GM21526 (cell line): ENCODE measurements at regions not wholly inside any gene's neighbourhood (a gene's known extent, or its start where the extent isn't known, plus 50 kb on each side); places are given as distances from the start of the nearest gene placed in this dataset.
A peak's percentile ranks its signal among the peaks of the same experiment; 100 is the strongest.

Experiments
- ATAC-seq: cut with Tn5 transposase; IDR thresholded peaks from one replicate; pipeline ENCODE4 v1.9.1; 2021; ENCODE audit warnings: moderate library complexity; ENCODE audit not compliant: unreplicated experiment, low FRiP score

DNA sequence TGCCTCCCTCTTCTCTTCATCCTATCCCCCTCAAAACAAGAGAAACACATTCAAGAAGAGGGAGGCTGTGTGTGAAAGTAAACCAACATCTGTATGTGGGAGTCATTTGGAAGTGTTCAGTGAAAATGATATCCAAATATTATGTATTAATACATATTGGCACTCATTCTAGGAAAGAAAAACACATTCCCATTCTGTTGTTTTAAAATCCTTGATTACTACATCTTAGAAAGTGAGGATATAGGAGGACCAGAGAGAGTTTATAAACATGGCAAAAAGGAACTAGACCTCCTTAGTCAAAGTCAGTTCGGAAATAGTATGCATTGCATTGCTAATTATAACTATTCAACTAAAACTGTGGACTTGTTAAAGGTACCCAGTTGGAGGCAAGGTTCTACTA, 786.6 kb downstream of the ADGRL2 start:
- no peak for ATAC-seq

DNA sequence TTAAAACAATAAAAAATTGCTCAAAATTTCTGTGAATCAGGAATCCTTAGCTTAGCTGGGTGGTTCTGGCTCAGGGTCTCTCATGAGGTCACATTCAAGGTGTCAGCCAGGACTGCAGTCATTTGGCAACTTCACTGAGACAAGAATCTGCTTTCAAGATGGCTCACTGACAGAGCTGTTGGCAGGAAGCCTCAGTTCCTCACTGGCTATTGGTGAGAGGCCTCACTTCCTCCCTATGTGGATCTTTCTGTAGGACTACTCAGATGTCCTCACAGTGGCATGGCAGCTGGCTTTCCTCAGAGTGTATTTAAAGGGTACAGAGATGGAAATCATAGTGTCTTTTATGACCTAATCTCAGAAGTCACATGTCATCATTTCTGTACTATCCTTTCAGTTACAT, 785.7 kb downstream of the ADGRL2 start:
- ATAC-seq, result peak; percentile 84

DNA sequence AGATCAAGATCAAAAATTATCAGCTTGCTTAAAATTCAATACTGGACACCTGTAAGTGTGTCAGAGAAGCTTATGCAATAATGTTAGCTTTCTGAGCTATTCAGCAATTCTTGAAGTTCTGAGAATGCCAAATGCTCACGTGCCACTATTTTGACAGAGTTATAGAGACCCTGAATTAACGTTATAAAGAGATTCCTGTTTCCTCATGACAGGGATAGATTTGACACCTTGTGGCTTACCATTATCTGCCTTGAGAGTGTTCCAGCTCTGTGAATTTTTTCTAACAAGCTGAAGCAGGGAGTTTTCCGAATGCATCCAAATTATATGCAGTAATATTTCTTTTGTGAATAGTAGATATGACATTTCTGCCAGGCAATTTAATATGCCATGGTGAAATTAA, 781.6 kb downstream of the ADGRL2 start:
- no peak for ATAC-seq

DNA sequence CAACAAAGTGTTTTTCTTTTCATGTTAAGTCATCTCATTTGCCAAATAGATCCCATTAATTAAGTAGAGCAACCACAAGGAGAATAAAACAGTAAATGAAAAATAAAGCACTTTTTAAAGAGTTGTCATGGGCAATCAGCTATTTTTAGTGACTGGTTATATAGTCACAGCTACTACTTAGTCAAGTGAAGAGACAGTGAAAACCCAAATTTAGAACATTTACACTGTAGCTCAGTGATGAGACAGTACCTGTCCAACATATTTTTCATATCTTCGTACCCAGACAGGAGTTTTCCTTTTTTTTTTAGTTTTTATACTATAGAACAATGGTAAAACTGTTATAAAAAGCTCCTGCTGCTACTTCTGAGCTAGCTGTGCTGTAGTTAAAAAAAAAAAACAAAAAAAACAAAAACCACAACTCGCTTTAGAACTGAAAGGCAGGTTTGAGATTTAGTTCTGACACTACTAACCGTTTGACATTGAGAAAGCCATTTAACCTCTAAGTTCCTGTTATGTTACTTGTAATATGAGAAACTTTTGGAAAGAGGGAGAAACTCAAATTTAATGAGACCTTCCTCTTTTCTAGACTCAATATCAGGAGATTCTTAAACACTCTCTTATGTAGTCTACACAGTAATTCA, 777.5 kb downstream of the ADGRL2 start:
- peak; percentile 53 for ATAC-seq

DNA sequence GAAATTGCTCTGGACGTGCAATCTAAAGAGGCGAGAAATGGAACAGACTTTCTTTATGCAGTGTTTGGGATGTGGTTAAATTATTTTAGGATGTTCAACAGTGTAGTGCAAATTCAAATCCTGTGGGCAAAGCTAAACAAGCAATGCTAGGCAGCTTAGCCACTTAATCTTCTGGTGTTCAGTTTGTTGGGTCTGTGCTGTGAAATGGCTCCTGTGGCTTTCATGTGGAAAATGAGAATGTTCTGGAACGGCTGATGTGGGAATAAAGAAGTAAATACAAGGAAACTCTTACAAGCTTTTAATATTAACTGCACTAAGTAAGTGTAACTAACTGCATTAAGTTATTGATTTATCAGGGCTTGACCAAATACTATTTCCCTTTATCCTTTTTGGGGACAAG, 766.6 kb downstream of the ADGRL2 start:
- ATAC-seq, result no peak

DNA sequence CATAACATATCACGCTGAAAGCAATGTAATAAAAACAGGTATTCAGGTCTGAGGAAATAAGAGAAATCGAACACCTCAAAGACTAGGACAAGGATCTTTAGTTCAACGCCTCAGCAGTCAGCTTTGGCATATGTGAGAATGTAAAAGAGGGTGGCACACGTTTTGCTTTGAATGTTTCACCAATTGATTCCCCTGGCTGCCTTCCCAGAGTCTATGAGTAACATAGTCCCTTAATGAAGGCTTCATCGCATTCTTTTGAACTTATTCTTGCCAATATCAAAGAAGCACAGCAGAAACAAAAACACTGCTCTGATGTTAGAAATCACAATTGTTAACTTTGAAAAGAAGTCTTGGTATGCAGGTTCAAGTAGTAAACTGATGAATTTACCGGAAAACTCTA, 764.8 kb downstream of the ADGRL2 start:
- no peak for ATAC-seq

DNA sequence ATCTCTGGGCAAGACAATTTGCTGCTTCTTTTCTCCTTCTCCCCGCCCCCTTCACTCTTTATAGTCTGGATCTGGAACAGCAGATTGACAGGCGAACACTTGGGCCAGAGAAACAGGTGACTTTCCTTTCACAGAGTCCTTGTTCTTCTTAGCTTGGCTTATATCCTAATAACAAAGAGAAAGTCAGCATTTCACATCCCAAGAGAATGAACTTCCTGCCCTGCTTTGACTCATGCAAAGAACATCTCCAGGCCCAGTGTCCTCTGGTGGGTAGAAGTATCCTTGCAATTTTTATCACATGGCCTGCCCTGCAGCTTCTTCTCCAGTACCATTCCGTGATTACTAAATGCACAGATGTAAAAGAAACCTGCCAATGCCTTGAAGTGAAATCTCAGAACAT, 764.4 kb downstream of the ADGRL2 start:
- ATAC-seq, result no peak

DNA sequence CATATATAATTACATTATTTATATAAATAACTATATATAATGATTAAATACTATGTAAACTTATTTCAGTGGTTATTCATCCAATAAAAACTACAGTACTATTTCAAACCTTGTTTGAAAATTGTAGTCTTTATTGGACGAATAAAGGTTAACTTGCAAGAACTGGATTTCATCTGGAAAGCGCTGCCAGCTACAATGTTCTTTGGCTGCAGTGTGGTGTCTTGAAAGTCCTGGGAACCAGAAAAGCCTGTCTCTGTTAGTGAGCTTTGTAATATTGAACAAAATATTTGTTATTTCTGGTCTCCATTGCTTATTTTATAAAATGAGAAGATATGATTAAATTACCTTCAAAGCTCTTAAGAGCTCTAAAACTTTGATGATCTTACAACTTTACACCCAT, 763.6 kb downstream of the ADGRL2 start:
- ATAC-seq, result no peak

DNA sequence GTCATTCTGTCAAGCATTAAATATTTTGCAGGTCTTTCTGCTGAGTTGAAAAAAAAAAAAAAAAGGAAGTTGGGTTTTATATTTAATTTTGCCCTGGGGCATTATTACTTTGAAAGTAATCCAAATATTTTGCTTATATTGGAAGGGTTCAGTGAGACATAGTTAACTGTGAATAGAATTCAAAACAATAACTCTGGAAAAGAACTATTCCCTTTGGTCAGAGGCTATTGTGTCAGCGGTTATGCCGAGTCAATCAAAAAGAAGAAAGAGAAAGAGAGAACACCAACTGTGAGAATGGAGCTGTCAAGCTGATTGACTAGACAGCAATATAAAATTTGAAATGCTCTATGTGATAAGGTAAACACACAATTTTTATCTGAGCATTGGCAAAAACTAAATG, 761.7 kb downstream of the ADGRL2 start:
- ATAC-seq, result no peak

DNA sequence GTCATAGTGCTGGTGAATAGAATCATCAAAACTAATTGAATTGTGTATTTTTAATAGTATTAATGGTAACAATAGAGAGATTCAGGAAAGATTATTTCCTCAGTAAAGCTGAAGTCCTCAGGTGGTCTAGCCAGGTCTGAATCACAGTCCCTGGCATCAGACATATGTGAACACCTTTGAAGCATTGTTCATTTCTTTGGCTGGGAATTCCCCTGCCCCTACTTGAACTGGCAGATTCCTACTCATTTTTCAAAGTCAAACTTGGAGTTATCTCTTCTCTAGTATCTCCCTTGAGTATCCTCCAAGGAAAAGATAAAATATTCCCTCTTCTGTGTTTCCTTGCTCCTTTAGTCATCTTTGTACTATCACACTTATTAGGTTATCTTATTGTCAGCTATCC, 759.8 kb downstream of the ADGRL2 start:
- ATAC-seq, result no peak

DNA sequence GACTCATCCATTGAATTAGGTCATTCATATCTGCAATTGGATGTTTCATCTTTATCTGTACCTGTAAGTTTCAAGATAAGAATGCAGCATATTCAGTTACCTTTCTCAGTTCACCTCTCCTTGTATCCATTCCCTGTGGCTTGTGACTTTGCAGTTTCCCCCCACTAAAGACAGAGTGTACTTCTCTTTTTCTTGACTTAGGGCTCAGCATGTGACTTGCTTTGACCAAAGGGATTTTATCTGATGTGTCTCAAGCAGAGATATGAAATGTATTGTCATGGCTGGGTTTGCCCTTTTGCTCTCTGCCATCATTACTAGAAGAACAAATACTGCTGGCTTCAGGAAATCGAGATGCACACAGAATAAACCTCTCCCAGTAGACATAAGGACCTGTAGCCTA, 754.8 kb downstream of the ADGRL2 start:
- ATAC-seq, result no peak

DNA sequence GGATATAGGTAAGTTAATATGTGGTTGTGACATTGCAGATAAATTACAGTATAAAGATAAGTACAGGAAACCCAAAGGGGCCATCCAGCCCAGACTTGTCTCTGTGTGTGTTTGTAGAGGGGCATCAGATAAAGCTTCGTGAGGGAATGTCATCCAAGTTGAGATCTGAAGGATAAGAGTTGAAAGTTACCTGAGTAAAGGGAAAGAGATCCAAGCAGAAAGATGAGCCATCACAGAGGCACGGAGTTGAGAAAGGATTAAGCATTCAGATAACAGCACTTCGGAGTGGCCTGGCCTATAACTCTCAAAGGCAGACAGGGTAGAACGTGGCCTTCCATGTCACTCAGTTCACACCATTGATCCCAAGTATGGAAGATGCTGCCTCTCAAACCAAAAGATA, 749.1 kb downstream of the ADGRL2 start:
- no peak for ATAC-seq

DNA sequence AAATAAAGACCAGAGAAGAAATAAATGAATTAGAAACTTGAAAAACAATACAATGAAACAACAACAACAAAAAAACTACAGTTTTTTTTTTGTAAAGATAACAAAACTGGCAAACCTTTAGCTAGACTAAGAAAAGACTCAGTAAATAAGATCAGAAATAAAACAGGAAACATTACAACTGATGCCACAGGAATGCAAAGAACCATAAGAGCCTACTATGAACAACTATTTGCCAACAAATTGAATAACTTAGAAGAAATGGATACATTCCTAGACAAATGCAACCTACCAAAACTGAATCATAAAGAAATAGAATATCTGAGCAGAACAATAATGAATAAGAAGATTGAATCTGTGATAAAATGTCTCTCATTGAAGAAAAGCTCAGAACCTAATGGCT, 742.0 kb downstream of the ADGRL2 start:
- ATAC-seq, result no peak

DNA sequence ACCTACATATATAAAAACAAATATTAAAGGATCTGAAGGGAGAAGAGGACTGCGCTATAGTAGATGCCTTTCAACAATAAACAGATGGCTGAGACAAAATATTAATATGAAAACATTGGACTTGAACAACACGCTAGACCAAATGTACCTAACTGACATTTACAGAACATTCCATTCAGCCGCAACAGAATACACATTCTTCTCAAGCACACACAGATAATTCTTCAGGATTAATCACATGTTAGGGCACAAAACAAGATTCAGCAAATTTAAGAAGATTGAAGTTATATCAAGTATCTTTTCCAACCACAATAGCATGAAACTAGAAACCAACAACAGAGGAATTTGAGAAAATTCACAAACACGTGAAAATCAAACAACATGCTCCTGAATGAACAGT, 741.4 kb downstream of the ADGRL2 start:
- ATAC-seq, result no peak

DNA sequence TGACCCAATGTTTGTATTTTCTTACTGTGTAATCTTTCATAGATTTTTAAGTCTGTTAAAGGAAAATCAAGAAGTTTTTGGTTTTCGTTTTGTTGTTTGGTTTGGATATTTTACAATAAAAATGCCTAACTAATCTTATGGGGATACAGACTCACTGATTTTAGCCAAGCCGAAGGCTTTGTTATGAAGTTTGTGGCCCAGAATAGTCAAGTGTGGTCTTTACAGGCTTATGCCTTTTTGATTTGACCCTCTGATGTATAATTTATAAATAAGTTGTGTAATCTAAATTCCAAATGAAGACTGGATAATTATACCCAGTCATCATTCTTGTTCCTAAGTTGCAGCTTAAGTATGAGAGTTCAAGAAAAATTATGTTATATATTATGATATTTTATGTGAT, 739.3 kb downstream of the ADGRL2 start:
- no peak for ATAC-seq

DNA sequence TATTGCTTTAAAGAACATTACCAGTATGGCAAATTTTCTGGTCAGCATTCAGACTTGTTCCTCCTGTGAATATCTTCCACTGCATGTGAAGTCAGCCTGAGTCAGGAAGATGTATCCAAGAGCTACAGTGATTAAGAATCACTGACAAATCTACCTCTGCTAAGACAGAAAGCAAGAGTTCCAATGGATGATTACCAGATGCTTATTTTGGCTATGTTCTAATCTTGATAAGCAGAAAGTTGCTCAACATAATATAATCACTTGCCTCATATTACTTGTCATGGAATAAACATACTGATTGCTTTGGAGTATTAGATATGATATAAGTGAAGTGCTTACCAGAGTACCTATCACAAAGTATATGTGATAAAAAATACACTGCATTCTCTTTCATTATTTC, 738.1 kb downstream of the ADGRL2 start:
- ATAC-seq, result no peak

DNA sequence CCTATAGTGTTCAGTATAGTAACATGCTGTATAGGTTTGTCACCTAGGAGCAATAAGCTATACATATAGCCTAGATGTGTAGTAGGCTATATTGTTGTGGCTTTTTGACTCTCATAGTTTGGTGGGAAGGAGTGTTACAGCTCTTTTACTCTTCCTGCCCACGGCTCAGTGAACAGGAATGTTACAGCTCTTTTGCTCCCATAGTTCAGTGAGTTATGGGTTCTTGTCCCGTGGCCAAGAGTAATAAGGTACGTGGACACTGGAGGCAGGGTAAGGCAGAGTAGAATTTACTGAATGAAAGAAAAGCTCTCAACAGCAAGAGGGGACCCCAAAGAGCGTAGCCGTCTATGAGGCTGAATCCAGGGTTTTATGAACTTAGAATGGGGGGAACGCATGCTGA, 734.3 kb downstream of the ADGRL2 start:
- no peak for ATAC-seq

DNA sequence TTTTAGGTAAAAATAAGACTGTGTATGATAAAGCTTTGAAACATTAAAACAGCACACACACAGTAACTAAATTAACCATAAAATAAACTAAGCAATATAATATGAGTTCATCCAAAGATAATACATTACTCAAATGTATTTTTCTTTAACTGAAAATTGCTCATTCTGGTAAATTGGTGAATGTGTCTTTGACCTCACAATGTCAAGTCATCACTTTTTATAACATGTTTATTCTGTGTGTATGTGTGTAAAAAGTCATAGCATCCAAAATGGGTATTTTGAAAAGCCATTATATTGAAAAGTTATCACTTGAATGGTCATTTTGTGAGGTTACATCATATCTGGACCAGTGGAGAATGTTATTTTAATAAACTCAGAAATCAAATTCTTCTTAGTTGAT, 724.6 kb downstream of the ADGRL2 start:
- ATAC-seq, result no peak

DNA sequence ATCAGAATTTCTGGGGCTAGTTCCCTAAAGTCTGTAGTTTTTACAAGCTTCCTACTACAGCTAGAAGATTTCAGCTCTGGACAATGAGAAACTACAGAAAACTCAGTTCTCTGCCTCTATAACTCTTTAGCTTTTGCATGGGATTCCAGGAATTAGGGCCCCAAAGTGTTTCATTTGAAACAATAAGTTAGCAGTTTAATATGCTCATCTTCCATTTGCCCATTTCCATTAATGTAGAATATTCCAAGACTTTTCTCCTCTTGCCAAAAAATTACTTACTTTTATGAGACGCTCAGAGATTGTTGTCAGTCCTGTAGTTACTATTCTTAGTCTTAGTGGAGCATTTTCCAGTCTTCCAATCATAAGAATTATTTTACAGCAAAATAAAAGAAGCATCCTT, 719.9 kb downstream of the ADGRL2 start:
- no peak for ATAC-seq

DNA sequence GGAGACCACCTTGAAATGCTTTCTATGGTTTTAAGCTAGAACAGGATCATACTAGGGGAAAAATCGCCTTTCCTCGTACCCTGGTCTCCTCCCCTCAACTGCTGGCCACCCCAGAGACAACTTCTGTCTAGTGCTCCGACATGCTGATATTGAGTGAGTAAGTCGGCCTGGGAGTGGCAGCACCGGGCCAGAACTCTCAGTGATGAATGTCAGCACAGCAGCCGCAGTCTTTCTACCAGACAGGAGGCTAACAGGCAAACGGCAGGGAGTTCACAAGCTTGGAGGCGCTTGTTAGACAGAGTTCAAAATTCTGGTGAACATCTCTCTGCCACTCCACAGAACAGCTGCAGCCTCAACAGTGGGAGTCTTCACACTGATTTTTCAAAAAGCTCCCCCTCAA, 716.9 kb downstream of the ADGRL2 start:
- no peak for ATAC-seq

DNA sequence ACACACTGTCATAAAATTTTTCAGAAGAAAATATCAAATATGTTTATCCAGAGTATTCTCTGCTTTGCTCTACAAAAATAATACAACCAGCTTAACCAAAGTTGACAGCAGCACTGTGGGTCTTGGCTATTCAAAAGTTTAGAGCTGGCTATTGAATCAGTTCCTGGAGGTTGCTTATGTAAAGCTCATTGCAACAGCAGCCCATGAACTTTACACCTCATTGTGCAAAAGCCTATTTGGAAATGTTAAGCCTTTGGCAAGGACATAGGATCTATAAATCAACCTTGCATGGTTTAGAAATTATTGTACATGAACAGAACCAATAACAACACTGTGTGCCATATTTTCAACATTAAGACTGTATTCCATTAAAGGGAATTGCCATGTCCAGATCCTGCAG, 714.9 kb downstream of the ADGRL2 start:
- ATAC-seq, result no peak

DNA sequence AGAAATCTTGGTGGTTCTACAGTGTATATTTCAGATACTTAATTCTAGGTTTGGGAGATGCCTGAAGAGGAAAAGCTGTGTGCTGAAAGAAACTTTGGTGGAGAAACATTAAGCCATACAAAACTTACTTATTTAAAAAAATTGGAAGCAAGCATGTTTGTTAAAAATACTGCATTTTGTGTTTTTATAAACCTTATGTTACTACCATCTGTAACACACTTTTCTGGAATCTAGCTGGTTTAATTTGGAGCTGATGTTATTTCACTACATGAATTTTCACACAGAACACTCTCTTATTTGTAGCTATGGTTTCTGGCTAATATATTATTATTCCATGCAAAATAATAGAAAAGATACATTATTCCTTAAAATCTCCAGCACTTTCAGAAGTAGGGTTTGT, 710.7 kb downstream of the ADGRL2 start:
- ATAC-seq, result no peak

DNA sequence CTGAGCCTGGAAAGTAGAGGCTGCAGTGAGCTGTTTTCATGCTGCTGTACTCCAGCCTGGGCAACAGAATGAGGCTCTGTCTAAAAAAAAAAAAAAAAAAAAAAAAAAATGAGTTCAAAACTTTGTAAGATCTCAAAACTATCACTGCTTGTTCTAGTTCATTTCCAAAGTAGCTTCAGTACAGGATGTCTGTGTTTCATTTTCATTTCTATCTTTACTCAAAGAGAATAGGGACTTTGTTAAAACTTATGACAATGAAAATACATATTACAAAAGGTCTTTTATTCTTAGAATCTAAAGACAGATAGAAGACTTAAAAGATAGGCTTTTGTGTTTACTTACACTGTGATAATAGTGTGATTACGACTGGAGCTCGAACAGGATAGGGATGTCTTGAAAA, 709.7 kb downstream of the ADGRL2 start:
- ATAC-seq, result no peak
